Motor neuron (in vitro differentiated cells): ENCODE measurements at regions not wholly inside any gene's neighbourhood (a gene's known extent, or its start where the extent isn't known, plus 50 kb on each side); places are given as distances from the start of the nearest gene placed in this dataset.

Experiments
- ATAC-seq, 8 experiments: fragments of 200-7000 bp; cut with Tn5 transposase; replicated peaks in 6 of 8; 2 replicates each; pipeline ENCODE4 v1.8.0; 2021; ENCODE audit warnings: mild to moderate bottlenecking in 8 of 8, moderate library complexity in 8 of 8
- H3K27ac ChIP-seq, 2 donors: fragments of 250-450 bp; sonication (Bioruptor Pico); 2 replicates each; pipeline ENCODE4 v1.9.0; 2021; ENCODE audit warnings: antibody characterized with exemption in 2 of 2, mild to moderate bottlenecking in 2 of 2, moderate library complexity in 1 of 2
- H3K4me1 ChIP-seq, 2 donors: fragments of 250-450 bp; sonication (Bioruptor Pico); replicated peaks in 1 of 2; 2 replicates each; pipeline ENCODE4 v1.6.1; 2021; ENCODE audit warnings: antibody characterized with exemption in 2 of 2, mild to moderate bottlenecking in 2 of 2, moderate library complexity in 1 of 2
- H3K4me3 ChIP-seq, 5 donors: fragments of 250-450 bp; sonication (Bioruptor Pico); 2 replicates each; pipeline ENCODE4 v1.9.0; 2021; ENCODE audit warnings: antibody characterized with exemption in 5 of 5, mild to moderate bottlenecking in 5 of 5, moderate library complexity in 4 of 5
- WGBS, 10 experiments: fragments of 450-650 bp; shearing (Covaris generic); methylation state at CpG; one replicate each; pipeline ENCODE4 v1.0.0; 2022; 5-methylcytosine and 5-hydroxymethylcytosine counted together
- in situ Hi-C, 9 experiments: fragments of 400-800 bp; cut with MboI; loops; one replicate each; pipeline ENCODE4 v1.15.0; 2021; ENCODE audit warnings: low sequenced_read_pairs in 9 of 9, low pct_unique_long_range_greater_than_20kb in 2 of 9; ENCODE audit not compliant: unreplicated experiment in 9 of 9

DNA sequence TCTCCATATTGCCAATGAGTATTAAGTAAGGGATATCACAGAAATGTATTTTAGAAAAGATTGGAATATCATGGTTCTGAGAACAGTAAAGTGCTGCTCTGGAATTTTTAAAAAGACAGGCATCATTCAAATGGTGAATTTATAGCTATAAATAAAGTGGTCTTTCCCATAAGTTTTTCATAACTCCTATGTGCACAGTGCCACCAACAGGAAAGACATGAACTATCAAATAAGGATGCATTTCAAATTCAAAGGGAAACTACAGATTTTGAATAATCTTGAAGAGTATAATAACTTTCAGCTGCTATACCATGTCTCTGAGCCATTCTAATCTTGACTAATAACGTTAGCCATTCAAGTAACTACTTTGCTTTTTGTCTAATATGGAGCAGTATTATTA lies 456.8 kb upstream of the GJE1 start:
- 0 to 100% (median 73%) methylated on average over 1 of the region's 1 CpG for WGBS, 10 experiments
- in situ Hi-C loops, result loop anchor here in 1 of 9 experiments (25.0 kb wide), 1 partner anchor 436 kb away; no protein-coding TSS in a partner anchor
- peak in 1 of 8 experiments; percentile 28 for ATAC-seq
- Histone ChIP-seq H3K4me3 (no peak overlapping the region), H3K4me1 (no peaks in the 10 kb centered on the region), H3K27ac (no peak overlapping the region)

DNA sequence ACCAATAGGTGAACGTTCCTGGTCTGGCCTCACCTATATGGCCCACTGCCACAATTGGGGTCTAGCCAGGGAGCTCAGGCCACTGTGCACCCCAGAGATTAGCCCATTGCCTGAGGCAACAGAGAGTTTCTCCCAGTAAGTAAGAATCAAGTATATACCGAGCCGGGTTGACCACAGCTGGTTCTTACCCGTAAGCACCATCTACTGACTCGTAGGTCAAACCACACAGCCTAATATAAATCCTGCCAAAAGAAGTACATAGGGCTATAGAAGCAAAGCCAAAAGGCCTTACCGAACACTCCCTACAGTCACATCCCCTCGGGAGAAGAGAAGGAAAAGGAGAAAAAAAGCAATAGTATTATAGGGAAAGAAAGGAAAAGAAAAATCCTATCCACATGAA lies 463.6 kb upstream of the GJE1 start:
- WGBS, 10 experiments, result 61 to 100% (median 73%) methylated on average over 2 to 6 of the region's 7 CpGs
- in situ Hi-C loops, result loop anchor here in 2 of 9 experiments (25.0 kb wide), 1 partner anchor 443 kb away; no protein-coding TSS in a partner anchor
- no peak for ATAC-seq
- H3K4me1 ChIP-seq, result no peaks in the 10 kb centered on the region
- no peak overlapping the region for H3K4me3 ChIP-seq
- no peak overlapping the region for H3K27ac ChIP-seq

DNA sequence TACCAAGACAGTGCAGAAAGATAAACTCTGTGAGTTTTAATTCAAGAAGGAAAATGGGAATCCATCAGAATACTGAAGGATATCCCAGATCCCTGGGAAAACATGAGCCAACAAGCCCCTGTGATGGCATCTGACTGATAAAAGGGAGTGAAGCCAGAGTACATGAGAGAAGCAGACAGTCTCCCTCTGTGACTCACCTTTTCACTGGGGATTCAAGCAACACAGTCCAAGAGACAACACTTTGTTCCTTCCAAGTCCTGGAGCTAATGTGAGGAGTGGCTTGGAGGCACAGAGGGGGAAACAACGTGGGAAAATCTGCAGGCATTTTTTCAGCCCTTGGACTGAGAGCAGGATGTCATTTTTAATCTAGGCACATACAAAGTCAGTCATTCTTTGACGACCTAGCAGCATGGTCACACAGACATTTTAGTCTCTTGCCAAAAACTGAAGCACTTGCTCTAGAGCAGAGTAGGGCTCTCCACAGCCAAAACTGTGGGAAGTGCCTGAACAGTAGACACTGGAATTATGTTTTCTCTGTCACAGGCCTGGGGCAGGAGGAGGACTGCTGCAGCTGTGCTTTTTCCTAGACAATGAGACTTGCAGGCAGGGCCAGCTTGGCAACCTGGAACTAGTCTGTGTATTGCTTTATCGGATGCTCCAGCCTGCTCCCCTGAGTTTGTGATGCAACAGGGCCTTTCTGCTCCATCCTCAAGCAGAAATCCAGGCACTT lies 465.0 kb upstream of the GJE1 start:
- 20 to 83% (median 57%) methylated on average over 1 to 3 of the region's 3 CpGs; no CpG with 5 or more reads in 4 of the 10 experiments for WGBS, 10 experiments
- Histone ChIP-seq H3K4me1 (no peaks in the 10 kb centered on the region), H3K27ac (no peak overlapping the region), H3K4me3 (no peak overlapping the region)
- in situ Hi-C loops, result loop anchor here in 2 of 9 experiments (25.0 kb wide), 1 partner anchor 445 kb away; no protein-coding TSS in a partner anchor
- ATAC-seq, result peak in 3 of 8 experiments; percentile 45 to 72 (median 65)

DNA sequence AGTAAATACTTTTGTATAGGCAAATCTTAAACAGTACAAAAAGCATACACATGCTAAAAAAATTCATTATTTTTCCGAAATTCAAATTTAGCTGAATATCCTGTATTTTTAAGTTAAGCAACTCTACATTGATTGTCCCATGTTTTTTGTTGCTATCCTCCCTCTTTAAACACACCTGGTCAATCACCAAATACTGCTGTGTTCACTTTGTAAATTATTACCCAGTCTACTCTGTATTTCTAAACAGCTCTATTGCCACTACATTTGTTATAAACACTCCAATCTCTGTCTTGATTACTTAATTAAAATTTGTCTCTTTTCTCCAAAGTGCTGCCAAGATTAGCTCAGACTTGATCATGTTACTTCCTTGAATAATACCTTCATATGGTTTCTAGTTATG lies 466.5 kb upstream of the GJE1 start:
- Histone ChIP-seq H3K4me3 (no peak overlapping the region), H3K27ac (no peak overlapping the region), H3K4me1 (no peaks in the 10 kb centered on the region)
- 50 to 100% (median 73%) methylated on average over 1 of the region's 1 CpG; no CpG with 5 or more reads in 1 of the 10 experiments for WGBS, 10 experiments
- ATAC-seq, result no peak
- in situ Hi-C loops, result loop anchor here in 2 of 9 experiments (25.0 kb wide), 1 partner anchor 446 kb away; no protein-coding TSS in a partner anchor

DNA sequence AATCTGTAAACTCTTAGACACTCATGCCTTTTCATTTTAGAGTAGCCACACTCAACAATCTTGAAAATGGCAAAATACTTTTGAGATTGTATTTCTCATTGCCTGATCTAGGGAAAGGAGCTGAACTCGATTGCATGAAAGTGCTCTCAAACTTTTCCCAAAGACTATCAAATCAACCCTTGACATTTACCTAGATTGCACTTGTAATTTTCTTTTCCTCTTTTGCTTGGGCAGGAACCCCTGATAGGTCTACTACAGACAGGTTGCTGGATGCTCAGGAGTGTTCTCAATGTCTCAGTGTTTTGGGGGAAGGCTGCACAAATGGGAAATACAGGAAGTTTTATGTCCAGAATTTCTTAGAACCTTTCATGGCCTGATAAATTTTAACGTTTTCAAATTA lies 468.0 kb upstream of the GJE1 start:
- 0 to 100% (median 82%) methylated on average over 1 to 2 of the region's 2 CpGs; no CpG with 5 or more reads in 1 of the 10 experiments for WGBS, 10 experiments
- no peak overlapping the region for H3K4me3 ChIP-seq
- in situ Hi-C loops, result loop anchor here in 2 of 9 experiments (25.0 kb wide), 1 partner anchor 448 kb away; no protein-coding TSS in a partner anchor
- no peaks in the 10 kb centered on the region for H3K4me1 ChIP-seq
- no peak overlapping the region for H3K27ac ChIP-seq
- ATAC-seq, result no peak

DNA sequence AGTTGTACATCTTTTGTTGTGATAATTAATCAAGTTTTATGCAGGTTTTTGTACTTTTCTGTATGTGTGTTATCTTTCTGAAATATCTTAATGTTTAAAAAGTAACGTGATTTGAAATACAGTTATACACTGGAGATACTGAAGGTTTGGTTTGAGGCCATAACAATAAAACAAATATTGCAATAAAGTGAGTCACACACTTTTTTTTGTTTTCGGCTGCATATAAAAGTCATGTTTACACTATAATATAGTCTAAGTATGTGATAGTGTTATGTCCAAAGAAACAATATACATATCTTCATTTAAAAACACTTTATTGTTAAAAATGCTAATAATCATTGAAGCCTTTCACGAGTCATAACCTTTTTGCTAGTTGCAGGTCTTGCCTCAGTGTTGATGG lies 473.1 kb upstream of the GJE1 start:
- in situ Hi-C loops, result loop anchor here in 2 of 9 experiments (25.0 kb wide), 1 partner anchor 453 kb away; no protein-coding TSS in a partner anchor
- no peaks in the 10 kb centered on the region for H3K4me1 ChIP-seq
- no peak for ATAC-seq
- no peak overlapping the region for H3K27ac ChIP-seq
- H3K4me3 ChIP-seq, result no peak overlapping the region
- 36 to 95% (median 80%) methylated on average over 1 to 3 of the region's 3 CpGs for WGBS, 10 experiments

DNA sequence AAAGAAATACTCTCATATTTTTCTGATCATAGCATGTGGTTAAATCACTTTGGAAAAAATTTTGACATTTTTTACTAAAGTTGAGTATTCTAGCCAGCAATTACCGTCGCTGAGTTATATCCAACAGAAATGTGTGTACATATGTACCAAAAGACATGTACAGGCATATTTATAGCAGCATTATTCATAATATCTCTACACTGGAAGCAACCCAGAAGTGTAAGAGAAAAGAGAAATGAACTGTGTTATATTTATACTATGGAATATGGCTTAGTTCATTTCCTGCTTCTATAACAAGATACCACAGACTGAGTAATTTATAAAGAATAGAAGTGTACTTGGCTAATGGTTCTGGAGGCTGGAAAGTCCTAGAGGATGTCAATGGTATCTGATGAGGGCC lies 474.0 kb upstream of the GJE1 start:
- in situ Hi-C loops, result loop anchor here in 2 of 9 experiments (25.0 kb wide), 1 partner anchor 454 kb away; no protein-coding TSS in a partner anchor
- no peak for ATAC-seq
- 7 to 100% (median 95%) methylated on average over 2 of the region's 2 CpGs; no CpG with 5 or more reads in 3 of the 10 experiments for WGBS, 10 experiments

DNA sequence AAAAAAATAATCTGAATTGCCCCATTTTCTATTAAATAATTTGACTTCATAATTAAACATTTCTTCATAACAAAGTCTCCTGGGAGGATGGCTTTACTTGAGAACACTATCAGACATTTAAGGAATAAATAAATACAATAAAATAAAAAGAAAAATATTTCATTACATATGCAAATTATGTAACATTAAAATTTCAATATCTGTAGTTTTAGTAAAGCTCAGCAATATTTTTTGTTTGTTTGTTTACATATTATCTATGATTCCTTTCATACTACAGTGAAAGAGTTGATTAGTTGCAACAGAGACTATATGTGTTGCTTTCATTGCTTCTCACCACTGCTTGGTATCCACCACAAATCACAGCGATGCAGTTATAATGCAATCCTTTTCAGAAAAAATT lies 474.9 kb upstream of the GJE1 start:
- 44 to 100% (median 80%) methylated on average over 1 of the region's 1 CpG; no CpG with 5 or more reads in 2 of the 10 experiments for WGBS, 10 experiments
- in situ Hi-C loops, result loop anchor here in 2 of 9 experiments (25.0 kb wide), 1 partner anchor 454 kb away; no protein-coding TSS in a partner anchor
- Histone ChIP-seq H3K4me3 (no peak overlapping the region), H3K4me1 (no peaks in the 10 kb centered on the region), H3K27ac (no peak overlapping the region)
- no peak for ATAC-seq

More for the DNA sequence above, 474.0 kb upstream of the GJE1 start:
- H3K4me1 ChIP-seq, result no peaks in the 10 kb centered on the region
- no peak overlapping the region for H3K27ac ChIP-seq
- H3K4me3 ChIP-seq, result no peak overlapping the region

DNA sequence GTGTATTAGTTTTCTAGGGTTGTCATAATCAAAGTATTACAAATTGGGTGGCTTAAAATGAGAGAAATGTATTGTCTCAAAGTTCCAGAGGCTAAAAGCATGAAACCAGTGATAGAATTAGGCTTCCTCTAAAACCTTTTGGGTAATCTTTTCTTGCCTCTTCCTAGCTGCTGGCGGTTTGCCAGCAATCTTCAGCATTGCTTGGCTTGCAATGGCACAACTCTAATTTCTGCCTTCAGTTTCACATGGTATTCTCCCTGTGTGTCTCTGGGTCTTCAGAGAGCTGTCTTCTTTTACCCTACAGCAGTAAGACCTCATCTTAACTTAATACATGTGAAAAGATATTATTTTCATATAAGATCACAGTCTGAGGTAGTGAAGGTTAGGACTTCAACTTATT lies 479.1 kb upstream of the GJE1 start:
- in situ Hi-C loops, result loop anchor here in 2 of 9 experiments (25.0 kb wide), 1 partner anchor 459 kb away; no protein-coding TSS in a partner anchor
- no peak for ATAC-seq
- Histone ChIP-seq H3K4me1 (no peaks in the 10 kb centered on the region), H3K27ac (no peak overlapping the region), H3K4me3 (no peak overlapping the region)
- 0 to 100% (median 37%) methylated on average over 1 of the region's 1 CpG; no CpG with 5 or more reads in 2 of the 10 experiments for WGBS, 10 experiments

DNA sequence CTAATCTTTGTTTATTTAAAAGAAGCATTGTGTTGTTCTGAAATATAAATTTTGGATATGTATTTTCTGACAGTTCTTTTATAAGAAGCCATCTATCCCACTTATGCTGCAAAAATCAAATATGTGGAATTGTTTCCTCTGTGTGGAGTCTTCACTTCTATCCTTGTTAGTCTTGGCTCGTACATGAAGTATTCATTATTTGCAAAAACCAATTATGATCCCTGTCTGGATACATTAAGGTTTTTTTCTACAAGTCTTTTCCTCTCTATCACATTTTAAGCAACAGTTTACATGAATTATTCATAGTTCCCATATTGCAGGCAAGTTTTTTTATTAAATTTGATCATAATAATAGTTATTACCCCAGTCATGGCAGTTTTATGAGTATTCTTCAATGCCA lies 490.8 kb upstream of the GJE1 start:
- no peak overlapping the region for H3K27ac ChIP-seq
- H3K4me3 ChIP-seq, result no peak overlapping the region
- in situ Hi-C loops, result no loop called here
- H3K4me1 ChIP-seq, result no peaks in the 10 kb centered on the region
- ATAC-seq, result no peak
- WGBS, 10 experiments, result 33 to 91% (median 67%) methylated on average over 1 of the region's 1 CpG; no CpG with 5 or more reads in 3 of the 10 experiments

DNA sequence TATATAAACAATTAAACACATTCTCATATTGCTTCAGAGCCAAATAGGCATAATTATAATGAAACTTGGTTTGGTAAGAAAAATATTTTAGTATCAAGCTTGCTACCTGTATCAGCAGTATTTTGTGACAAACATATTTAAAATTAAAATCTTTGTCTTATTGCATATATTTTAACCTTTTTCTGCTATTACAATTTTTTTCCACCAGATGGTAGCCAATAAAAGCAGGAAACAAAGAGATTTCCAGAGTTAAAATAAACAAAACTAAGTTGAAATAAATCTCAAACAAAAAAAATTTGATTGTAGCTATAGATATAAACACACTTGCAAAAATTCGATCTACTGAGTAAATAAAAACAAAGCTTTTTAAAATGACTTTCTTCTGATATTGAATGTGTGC lies 491.3 kb upstream of the GJE1 start:
- in situ Hi-C loops, result no loop called here
- Histone ChIP-seq H3K4me1 (no peaks in the 10 kb centered on the region), H3K27ac (no peak overlapping the region), H3K4me3 (no peak overlapping the region)
- 8 to 90% (median 65%) methylated on average over 1 of the region's 1 CpG for WGBS, 10 experiments
- no peak for ATAC-seq

DNA sequence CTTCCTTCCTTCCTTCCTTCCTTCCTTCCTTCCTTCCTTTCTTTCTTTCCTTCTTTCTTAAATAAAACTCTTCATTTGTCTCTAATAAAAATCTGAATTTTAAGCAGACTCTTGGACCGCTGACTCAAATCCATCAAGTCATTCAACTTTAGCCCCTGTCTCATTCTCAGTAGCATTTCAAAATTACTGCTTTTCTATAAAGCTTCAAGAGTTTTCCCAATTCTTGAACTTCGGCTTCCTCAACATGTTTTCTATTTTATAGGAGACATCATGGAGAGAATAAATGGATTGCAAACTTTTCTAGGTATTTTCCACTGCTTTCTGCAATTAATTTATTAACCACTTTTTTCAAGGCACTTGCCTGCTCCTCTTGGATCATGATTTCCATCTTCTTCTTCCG lies 497.1 kb upstream of the GJE1 start:
- Histone ChIP-seq H3K4me1 (no peaks in the 10 kb centered on the region), H3K27ac (no peak overlapping the region), H3K4me3 (no peak overlapping the region)
- in situ Hi-C loops, result no loop called here
- ATAC-seq, result no peak
- WGBS, 10 experiments, result 39 to 100% (median 94%) methylated on average over 1 to 3 of the region's 3 CpGs

DNA sequence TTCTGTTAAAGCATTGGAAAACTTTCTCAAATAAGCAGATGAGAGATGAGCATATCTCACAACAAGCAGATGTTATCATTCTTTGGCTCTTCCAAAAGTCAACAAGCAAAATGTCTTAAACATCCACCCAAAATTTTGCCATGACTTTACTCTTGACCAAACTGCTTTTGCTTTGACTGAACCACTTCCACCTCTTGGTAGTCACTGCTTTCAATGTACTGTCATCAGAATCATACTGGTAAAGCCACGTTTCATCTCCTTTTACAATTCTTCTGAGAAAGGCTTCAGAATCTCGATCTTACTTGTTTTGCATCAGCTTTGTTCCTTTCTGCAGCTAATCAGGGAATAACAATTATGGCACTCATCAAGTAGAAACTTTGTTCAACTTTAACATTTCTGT lies 498.5 kb upstream of the GJE1 start:
- in situ Hi-C loops, result no loop called here
- Histone ChIP-seq H3K4me1 (no peaks in the 10 kb centered on the region), H3K4me3 (no peak overlapping the region), H3K27ac (no peak overlapping the region)
- no peak for ATAC-seq
- 61 to 90% (median 78%) methylated on average over 1 to 2 of the region's 2 CpGs; no CpG with 5 or more reads in 2 of the 10 experiments for WGBS, 10 experiments
